DND-41 (cell line): ENCODE measurements at regions not wholly inside any gene's neighbourhood (a gene's known extent, or its start where the extent isn't known, plus 50 kb on each side); places are given as distances from the start of the nearest gene placed in this dataset.

Experiments used
- ATAC-seq: fragments of 200-7000 bp; cut with Tn5 transposase; 3 replicates; pipeline ENCODE4 v1.9.1; 2021; ENCODE audit warnings: low read depth; ENCODE audit not compliant: insufficient read depth
- DNase-seq: peaks from one replicate; pipeline ENCODE4 v3.0.0-alpha.2; 2020
- H2AFZ ChIP-seq: 2 replicates; pipeline ENCODE4 v1.6.0; 2012; ENCODE audit warnings: low read depth, low read length
- H3K27ac ChIP-seq: 2 replicates; pipeline ENCODE4 v1.5.1; 2012; ENCODE audit warnings: low read length, inconsistent platforms
- H3K27me3 ChIP-seq: fragments of 200-600 bp; sonication (generic); 2 replicates; pipeline ENCODE4 v1.6.0; 2012; ENCODE audit warnings: low read length, mild to moderate bottlenecking, inconsistent platforms; ENCODE audit not compliant: insufficient read depth, poor library complexity
- H3K36me3 ChIP-seq: 2 replicates; pipeline ENCODE4 v1.5.1; 2012; ENCODE audit warnings: low read length, inconsistent platforms; ENCODE audit not compliant: insufficient read depth
- H3K4me1 ChIP-seq: 2 replicates; pipeline ENCODE4 v1.5.1; 2012; ENCODE audit warnings: mild to moderate bottlenecking, low read length; ENCODE audit not compliant: insufficient read depth
- H3K4me2 ChIP-seq: 2 replicates; pipeline ENCODE4 v1.6.0; 2012; ENCODE audit warnings: mild to moderate bottlenecking, moderate library complexity, low read length, inconsistent platforms; ENCODE audit not compliant: insufficient read depth
- H3K4me3 ChIP-seq, 2 experiments: fragments of 200-600 bp in 1 of 2; shearing (Covaris generic) in 1 of 2; 2 replicates each; pipeline ENCODE4 v1.5.1; 2012 to 2016; ENCODE audit warnings: inconsistent platforms in 2 of 2, low read length in 2 of 2, mild to moderate bottlenecking in 2 of 2, low read depth in 1 of 2, moderate library complexity in 1 of 2
- H3K79me2 ChIP-seq: 2 replicates; pipeline ENCODE4 v1.6.0; 2012; ENCODE audit warnings: low read length, inconsistent platforms; ENCODE audit not compliant: insufficient read depth
- H3K9ac ChIP-seq: 2 replicates; pipeline ENCODE4 v1.6.0; 2012; ENCODE audit warnings: low read depth, mild to moderate bottlenecking, inconsistent platforms, low read length, moderate library complexity
- H3K9me3 ChIP-seq: 2 replicates; pipeline ENCODE4 v1.5.1; 2012; ENCODE audit warnings: low read length, moderate library complexity, mild to moderate bottlenecking, inconsistent platforms; ENCODE audit not compliant: insufficient read depth, severe bottlenecking
- H4K20me1 ChIP-seq: 2 replicates; pipeline ENCODE4 v1.6.0; 2012; ENCODE audit warnings: low read length; ENCODE audit not compliant: insufficient read depth
- CTCF ChIP-seq: IDR thresholded peaks from 2 replicates; pipeline ENCODE4 v1.5.1; 2012; ENCODE audit warnings: borderline replicate concordance, low read length, moderate library complexity, mild to moderate bottlenecking; ENCODE audit not compliant: poor library complexity, severe bottlenecking; ENCODE audit errors: extremely low read depth
- EZH2 ChIP-seq: IDR thresholded peaks from 3 replicates; pipeline ENCODE4 v1.6.1; 2012; ENCODE audit warnings: borderline replicate concordance, low read depth, mild to moderate bottlenecking, moderate library complexity, low read length, inconsistent platforms; ENCODE audit not compliant: severe bottlenecking

- H3K79me2 ChIP-seq, result no peaks in the 10 kb centered on the region
- H3K27ac ChIP-seq, result no peak overlapping the region
- no peak for TF ChIP-seq CTCF
- TF ChIP-seq EZH2, result no peak
- H4K20me1 ChIP-seq, result no peaks in the 10 kb centered on the region
- H3K9ac ChIP-seq, result no peak overlapping the region
- no peaks in the 10 kb centered on the region for H3K4me1 ChIP-seq
- ATAC-seq (no peak), DNase-seq (no peak)
- H3K4me2 ChIP-seq, result no peak overlapping the region
- no peaks in the 10 kb centered on the region for H3K9me3 ChIP-seq
- no peak overlapping the region for H3K4me3 ChIP-seq
- no peaks in the 10 kb centered on the region for H3K27me3 ChIP-seq
- H3K36me3 ChIP-seq, result no peaks in the 10 kb centered on the region
- H2AFZ ChIP-seq, result no peak overlapping the region
Measured at GRCh38 chr9:71498691-71499090, 269.6 kb downstream of the CEMIP2 start.

DNA sequence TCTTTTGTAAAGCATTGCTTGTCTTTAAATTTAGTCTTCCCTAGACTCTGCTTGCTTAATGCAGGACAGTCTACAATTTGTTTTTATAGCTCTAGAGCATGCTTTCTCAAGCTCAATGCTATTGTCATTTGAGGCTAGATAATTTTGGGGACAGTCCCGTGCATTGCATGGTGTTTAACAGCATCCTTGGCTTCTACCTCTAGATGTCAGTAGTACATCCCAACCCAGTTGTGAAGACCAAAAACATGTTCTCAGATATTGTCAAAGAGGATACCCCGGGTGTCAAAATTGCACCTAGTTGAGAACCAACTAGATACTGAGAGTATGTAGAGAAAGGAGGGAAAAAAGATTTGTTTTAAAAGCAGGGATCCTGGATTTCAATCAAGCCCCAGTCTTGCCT lies 277.5 kb downstream of the CEMIP2 start:
- Histone ChIP-seq H3K4me2 (no peak overlapping the region), H3K9ac (no peak overlapping the region), H3K9me3 (no peaks in the 10 kb centered on the region), H3K4me1 (no peaks in the 10 kb centered on the region), H3K27me3 (peaks cover 4% of the 10 kb centered on the region), H4K20me1 (no peaks in the 10 kb centered on the region), H3K79me2 (no peaks in the 10 kb centered on the region), H3K4me3 (no peak overlapping the region), H3K27ac (no peak overlapping the region), H2AFZ (no peak overlapping the region), H3K36me3 (no peaks in the 10 kb centered on the region)
- TF ChIP-seq CTCF (peak; percentile 18), EZH2 (no peak)
- DNase-seq (no peak), ATAC-seq (no peak)

DNA sequence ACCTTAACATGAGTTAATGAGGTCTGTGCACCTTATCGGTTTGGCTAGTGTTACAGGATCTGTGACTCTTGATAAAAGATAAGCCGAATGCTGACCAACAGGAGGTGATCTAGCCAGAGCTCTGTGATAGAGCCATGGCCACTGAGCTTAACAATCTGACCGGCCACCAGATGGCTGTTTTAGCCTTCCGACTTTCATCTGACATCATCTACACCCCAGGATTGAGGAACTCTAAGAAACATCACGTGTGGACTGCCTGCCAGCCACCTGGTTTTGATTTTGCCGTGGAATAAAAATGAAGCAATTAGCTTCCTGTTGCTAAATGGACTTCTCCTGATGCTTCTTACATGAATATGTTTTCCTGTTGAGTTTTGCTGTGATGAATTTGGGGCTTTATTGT lies 281.3 kb downstream of the CEMIP2 start:
- Histone ChIP-seq H3K4me1 (no peaks in the 10 kb centered on the region), H3K9me3 (no peaks in the 10 kb centered on the region), H3K9ac (no peak overlapping the region), H3K79me2 (no peaks in the 10 kb centered on the region), H3K4me2 (no peak overlapping the region), H3K36me3 (no peaks in the 10 kb centered on the region), H3K27ac (no peak overlapping the region), H3K27me3 (peaks cover 4% of the 10 kb centered on the region), H3K4me3 (no peak overlapping the region), H4K20me1 (no peaks in the 10 kb centered on the region), H2AFZ (no peak overlapping the region)
- ATAC-seq (no peak), DNase-seq (no peak)
- no peak for TF ChIP-seq CTCF
- no peak for TF ChIP-seq EZH2

GRCh38 chr9:71485326-71485725 lies 283.0 kb downstream of the CEMIP2 start:
- no peak for ATAC-seq
- Histone ChIP-seq H3K79me2 (no peaks in the 10 kb centered on the region), H3K4me3 (no peak overlapping the region), H3K9ac (no peak overlapping the region), H2AFZ (no peak overlapping the region), H3K27me3 (no peaks in the 10 kb centered on the region), H3K36me3 (no peaks in the 10 kb centered on the region), H3K4me1 (no peaks in the 10 kb centered on the region), H3K4me2 (no peak overlapping the region), H4K20me1 (no peaks in the 10 kb centered on the region), H3K9me3 (no peaks in the 10 kb centered on the region), H3K27ac (no peak overlapping the region)
- DNase-seq, result no peak
- TF ChIP-seq CTCF (no peak), EZH2 (no peak)
